ENCODE measurements at regions not wholly inside any gene's neighbourhood (a gene's known extent, or its start where the extent isn't known, plus 50 kb on each side); places are given as distances from the start of the nearest gene placed in this dataset.

GRCh38 chr2:67702284-67702683 is 305.2 kb downstream of the ETAA1 start:
- TF ChIP-seq CTCF (IDR thresholded peaks at IDR 0.05; ENCODE audit: borderline replicate concordance, extremely low read depth, low read length, poor library complexity, severe bottlenecking) = no peak
- no peak for TF ChIP-seq EZH2 (IDR thresholded peaks at IDR 0.05; ENCODE audit: borderline replicate concordance, low read depth, low read length, severe bottlenecking)

Measured in DND-41 (cell line).